RKO (cell line): ENCODE measurements at regions not wholly inside any gene's neighbourhood (a gene's known extent, or its start where the extent isn't known, plus 50 kb on each side); places are given as distances from the start of the nearest gene placed in this dataset.
"Not testable (repeated sequence)": the region's sequence is repeated elsewhere in the genome, so short reads cannot be mapped to it uniquely, and the experiment has no call there.

Experiments
- DNase-seq: peaks from one replicate; pipeline ENCODE4 v3.0.0-alpha.2; 2016; ENCODE audit warnings: low spot score

DNA sequence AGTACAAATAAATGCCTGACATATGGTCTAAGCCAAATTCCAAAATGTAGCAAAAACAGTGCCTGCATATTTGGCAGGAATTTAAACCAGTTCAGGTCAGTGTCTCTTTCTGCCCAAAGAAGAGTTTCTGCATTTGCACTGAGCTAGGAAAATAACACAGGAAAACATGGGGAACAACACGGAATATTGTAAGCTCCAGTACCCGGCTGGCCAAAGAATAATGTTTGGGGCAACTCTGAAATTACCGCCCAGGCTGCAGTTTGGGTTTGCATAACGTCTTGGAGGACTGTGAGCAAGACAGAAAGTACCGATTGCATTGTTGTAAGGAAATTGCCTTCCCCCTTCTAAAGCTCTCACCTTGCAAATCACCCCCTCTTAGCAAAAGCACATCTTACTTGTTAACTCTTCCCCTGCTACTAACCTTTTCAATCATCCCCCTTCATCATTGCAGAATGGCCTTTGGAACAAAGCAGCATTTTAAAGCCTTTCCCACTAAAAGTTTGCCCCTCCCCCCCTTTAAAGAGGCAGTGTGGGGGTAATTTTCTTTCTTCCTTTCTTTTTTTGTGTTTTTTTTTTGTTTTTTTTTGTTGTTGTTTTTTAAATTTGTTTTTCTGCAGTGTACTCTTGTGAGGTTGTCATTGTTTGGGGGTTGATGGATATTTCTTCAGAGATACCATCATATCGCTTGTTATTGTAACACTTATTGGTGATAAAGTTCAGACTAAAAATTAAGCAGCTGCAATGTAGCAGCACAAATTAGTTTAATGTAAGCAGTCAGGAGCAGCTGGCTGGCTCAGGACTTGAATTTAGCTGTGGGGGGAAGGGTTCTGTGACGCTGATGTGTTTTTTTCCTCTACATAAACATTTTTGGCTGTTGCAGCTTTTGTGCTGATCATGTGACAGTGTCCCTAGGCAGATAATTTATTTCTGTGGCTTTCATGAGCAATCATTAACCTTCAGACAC is 100.0 kb upstream of the CITED2 start:
- DNase-seq: no peak

DNA sequence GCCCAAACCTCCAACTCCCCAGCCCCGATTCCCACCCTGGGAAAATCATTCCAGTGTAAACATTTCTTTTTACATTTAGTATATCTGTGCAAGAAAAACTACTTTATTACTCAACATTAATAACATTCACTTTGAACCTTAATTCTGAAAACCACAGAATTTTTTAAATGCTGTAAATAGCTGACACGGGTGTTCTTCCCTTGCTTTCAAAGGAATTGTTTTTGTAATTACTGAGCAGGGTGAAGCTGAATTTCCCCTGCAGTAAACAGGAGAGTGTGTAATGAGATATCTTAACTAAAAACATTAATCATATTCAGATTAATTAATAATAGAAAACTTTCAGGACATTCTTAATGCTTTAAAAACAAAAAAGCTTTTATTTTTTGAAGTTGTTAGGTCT is 99.3 kb upstream of the CITED2 start:
- no peak for DNase-seq

DNA sequence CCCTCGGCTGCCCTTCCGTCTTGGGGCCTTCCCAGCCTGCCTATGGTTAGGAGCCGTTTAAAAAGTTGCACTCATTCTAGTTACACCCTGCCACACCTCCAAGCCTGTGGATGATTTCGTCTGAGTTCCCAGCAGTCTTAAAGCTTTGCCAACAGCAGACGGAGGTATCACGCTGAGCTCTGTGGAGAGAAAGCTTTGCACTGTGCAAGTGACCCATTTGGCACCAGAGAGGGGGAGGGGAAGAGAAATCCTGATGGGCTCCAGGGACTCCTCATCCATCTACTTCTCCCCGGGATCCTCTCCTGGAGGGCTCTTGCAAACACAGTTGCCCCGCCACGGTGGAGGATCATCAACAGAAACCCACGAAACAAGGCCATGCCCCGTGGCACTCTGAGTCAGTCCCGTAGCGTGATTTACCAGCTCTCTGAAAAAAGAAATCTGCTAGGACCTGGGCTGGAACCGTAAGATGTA is 98.8 kb upstream of the CITED2 start:
- DNase-seq: no peak

DNA sequence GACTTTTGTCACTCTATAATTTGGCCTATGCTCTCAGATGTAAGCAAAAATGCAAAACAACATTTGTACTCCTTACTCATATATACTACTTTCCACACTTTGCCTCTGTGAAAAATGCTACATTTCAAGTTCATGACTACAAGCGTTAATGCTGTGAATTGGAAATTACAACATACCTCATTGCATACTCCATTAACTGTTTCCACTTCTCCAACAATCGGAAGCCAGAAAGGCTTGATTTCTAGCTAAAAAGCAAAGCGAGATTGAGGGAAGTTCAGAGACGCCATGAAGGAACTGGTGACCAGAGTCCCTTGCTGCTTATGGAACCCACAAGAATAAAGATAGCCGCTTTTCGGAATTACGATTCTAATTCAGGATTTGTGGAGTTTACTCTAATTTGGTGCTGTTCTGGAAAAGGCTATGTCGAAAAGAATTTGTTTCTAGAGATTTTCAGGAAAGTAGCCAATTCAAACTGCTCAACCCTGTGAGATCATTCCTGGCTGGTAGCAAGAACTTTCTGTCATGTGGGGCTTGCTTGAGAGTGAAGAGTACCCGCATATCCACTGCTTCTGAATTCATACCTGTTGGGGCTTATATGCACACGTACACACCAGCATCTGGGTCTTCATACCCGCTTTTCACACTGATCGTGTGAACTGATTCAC is 98.0 kb upstream of the CITED2 start:
- no peak for DNase-seq

DNA sequence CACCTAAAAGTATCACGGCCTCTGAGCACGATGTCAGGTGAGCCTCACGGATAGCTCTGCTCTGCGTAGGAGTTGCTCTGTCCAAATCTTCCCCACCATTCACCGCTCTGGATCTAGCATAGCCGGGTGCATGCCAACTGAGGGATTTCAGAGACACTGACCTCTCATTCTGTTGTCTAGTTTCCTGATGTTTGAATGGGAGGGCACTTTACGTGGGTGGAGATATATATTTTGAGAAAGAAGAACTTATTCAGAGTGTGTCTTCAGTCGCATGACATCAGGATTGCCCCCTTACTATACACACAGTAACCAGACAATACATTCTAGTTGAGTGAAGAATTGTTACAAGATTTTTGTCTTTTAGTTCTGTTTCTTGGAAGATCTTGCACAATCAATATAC is 96.5 kb upstream of the CITED2 start:
- DNase-seq: no peak

DNA sequence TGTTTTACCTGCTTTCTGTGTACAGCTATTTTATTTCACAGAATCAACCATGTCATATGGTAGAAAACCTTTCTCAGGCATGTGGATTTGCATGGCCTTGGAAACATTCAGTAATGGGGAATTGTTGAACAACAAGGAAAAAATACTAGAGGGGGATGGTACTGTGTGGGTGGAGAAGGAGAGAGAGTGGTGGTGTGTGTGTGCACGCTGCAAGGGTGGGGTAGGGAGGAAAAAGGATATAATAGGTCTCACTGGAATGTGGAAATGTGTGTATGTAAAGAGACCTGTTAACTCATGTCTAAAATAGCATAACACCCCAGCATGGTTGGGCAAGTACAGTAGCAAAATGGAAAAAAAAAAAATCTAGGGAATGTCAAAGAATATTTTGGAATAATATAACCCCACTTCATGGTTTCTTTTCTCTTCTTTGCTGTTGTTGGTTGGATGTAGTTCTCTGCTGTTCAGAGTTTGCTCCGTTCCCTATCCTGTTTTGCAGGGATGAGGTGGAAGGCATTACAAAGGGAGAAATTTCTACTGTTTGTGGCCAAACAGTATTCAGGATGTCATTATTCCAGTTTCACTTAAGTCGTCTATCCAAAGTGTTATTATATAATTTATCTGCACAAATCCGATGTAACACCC is 93.9 kb upstream of the CITED2 start:
- DNase-seq: no peak

DNA sequence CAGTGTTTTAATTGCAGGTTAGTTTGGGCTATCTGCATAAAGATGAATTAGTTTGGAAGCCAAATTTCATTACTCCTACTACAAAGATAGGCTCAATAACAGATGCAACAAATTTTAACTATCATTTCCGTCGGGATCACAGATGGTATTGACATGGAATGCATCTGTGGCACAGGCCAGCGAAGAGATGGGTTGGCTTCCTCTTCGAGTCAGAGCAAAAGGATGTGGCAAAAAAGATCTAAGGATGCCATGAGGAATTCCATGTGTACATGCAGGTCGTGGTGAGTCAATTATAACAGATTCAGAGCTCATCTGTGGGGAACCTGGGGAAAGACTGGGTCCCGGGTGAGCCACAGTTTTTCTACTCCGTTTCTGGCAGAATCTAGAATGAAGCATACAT is 83.0 kb upstream of the CITED2 start:
- no peak for DNase-seq

DNA sequence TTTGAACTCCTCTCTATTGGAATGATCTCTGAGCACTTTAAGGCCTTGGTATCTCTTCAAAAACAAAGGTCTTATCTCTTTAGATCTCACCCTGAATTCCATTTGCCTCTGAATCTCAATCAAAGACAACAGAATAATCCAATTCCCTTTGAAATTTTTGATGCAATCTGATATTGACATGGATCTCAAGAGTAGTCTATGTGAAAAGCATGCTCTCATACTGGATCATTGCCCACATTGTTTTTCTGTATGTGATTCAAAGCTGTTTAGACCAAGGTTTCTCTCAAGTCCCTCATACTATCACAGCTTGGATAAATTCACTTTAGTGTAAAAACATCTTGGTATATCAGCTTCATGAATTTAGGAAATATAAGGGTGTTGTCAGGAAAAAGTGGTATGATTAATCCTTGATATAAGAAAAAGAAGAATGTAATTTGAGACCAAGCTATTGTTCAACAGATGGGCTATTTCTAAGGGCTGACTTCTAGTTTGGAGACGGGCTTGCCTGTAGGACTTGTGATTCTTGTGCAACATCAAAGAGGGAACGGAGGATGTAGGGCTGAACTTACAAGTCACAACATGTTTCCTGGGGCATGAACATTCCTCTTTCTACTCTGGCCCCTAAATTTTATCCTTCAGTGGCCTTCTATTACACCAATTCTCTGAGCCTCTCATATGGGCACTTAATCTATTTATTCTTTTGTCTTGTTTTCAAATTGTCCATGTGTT is 77.9 kb upstream of the CITED2 start:
- no peak for DNase-seq

DNA sequence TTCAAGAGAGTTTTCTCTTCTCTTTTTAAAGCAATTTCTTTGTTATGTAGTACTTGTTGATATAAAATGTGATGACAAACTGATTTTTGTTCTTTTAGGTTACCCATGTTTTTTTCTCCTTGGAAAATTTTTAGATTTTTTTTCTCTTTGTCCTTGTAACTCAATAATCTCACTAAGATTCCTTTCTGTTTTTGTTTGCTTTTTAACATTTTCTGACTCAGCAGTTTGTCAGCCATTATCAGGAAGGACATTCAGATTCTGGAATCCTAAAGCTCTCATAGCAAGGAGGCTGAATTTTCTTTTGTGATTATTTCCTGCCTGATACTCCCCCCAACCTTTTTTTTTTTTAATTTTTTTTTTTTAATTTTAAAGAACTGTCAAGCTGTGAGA is 75.2 kb upstream of the CITED2 start:
- no peak for DNase-seq

DNA sequence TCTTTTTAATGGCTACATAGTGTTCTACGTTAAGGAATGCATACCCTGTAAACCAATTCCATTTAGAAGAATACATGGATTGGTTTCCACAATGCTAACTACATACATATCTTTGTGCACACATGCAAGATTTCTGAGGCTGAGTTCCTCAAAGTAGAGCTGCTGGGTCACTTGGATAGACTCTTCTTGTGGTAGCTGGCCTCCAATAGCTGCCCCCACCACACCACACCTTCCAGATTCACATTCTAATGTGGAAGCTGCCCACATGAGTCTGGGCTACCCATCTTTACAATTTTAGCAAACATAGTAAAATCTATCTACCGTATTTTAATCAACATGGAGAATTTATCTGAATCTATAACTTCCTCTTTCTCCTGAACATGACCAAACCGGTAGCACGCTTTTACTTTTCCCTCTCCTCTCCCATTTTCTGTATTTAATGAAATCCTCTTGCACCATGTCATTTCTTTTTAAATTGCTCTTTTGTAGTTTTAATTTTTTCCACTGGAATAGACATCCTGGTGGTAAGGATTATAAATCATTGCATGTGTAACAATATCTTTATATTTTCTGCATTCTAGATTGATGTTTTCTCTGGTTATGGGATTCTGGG is 74.7 kb upstream of the CITED2 start:
- DNase-seq: no peak

DNA sequence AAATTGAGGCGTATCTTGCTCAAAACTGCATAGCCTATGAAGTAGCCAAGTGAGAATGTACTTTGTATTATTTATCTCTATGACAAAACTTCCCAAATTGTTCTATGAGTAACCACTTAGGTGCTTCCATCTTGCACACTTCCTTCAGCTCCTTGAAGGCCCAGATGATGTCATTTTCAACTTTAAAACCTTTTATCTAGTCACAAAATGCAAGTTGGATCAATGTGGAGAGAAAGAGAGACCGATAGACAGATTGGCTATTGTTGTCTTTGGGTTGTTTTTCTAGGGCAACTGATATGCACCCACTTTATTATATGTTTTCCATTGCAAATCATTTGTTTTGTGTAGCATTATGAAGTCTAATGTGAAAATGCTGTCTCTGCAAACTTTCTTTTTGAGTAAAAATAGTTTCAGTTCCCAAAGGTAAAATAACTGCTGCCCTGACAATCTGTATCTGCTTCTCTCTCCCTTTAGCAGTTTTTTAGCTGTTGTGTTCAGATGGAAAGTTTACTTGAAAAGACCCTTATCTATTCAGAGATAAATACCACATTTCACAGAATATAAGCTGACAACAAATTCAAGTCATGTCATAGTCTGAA is 73.7 kb upstream of the CITED2 start:
- DNase-seq: no peak

DNA sequence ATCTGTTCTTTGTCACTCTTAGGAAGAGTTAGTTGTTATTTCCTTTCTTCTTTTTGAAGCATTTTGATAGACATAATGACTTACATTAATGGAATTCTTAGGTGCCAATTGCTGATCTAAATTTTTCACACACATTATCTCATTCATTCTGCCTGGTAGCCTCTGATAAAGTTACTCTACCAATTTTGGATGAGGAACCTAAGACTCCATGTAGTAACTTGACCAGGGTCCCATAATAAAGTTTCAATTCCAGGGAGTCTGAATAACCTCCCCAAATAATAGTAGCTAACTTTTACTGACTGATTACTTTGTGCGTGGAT is 73.2 kb upstream of the CITED2 start:
- no peak for DNase-seq

DNA sequence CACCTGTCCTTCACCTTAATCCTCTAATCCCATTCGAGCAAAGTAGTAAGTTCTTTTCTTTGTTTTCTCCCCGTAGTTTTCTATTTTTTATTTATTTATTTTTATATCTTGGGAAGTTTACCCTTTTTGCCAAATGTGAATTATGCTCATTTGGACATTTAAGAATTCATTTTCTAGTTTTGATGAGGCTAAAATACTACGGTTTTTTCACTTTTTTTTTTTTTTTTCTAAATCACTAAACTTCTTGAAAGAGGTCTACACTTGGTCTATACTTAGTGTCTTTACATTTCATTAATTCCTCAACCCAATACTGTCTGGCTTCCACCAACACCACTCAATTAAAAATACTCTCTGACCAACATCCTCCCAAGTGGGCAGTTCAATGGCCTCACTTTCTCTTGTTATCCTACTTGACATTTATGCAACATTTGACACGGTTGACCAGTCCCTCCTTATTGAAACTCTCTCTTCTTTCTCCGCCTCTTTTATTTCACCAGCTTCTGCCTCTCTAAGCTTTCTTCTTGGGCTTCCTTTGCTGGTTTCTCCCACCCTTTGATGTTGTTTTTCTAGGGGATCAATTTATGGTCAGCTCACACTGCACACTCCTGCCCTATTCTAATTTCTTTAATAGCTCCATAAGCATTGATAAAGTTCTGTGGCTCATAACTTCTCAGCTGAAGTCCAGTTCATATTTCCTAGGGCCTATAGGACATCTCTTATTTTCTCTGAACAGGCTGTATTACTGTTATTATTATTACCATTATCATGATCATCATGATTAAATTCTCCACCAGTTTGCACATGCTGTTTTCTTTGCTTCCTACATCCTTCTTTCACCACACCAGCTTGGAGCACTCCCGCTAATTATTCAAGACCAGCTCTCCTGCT is 72.6 kb upstream of the CITED2 start:
- no peak for DNase-seq

DNA sequence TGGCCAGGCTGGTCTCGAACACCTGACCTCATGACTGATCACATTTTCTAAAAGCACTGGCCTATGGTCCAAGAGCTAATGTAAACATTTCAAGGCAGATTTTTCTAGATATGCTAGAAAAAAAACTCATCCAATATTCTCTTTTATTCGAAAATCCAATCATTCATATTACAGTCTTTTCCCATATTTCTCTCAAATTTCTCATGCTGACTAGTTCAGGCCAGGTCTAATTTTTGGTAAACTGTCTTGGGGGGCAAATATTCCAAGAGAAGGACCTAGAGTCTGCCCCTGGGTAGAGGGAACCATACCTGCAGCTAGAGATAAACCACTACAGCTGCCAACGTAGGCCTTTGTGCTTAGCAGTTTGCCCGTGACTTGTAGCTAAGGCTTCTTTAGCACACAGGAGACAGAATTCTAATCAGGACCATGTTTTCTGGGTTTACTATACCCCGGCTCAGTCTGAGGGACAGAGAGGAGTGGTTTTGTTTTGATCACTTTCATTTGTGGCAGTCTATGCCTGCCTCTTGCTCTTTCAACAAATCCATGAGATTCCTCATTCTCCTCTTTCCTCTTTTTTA is 71.8 kb upstream of the CITED2 start:
- DNase-seq: no peak

DNA sequence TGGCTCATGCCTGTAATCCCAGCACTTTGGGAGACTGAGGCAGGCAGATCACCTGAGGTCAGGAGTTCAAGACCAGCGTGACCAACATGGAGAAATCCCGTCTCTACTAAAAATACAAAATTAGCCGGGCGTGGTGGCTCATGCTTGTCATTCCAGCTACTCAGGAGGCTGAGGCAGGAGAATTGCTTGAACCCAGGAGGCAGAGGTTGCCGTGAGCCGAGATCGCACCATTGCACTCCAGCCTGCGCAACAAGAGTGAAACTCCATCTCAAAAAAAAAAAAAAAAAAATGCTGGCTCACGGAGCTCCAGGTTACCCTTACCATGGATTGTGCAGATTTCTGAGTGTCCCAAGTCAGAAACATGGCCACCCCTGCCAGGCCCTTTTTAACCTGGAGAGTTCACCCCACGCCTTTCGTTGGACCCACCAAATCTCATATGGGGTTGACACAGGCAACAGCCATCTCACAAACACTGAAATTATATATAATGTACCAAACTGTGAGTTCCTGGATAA is 69.9 kb upstream of the CITED2 start:
- not testable (repeated sequence) for DNase-seq

DNA sequence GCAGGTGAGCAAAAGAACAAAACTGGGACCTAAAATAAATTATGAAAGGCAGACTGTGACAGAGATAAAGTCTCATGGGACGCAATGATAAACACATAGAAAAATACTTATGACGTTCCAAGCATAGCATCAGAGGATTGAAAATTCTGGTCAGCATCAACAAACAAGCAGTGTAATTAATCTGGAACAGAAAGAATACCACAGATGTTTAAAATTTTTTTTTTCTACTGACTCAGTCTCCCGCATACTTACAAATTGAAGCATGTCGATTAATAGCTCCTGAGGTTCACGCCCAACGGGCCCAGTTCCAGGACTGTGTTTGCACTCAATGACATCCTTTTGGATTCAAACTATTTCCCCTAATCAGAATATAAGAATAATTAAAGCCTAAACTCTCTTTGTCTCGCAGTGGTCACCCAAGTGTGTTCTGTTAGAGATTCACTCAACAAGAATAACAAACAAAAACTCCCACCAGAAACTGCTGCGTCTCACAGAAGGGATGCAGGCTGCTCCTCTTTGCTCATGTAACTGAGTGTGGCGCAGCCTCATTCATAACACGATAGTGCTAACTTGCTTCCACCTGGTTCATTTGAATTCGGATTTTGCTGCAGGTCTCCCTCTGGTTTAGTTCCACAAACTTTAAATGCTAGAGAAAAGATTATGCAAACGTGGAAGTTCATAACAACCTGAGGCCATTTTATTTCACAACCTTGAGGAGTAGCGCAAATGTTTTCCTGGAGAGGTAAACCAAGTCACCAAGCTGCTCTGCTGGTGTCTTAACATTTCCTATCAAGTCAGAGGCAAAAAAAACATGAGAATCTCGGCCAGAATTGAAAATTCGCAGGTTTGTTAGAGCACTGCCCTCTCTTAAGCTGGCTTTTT is 69.0 kb upstream of the CITED2 start:
- no peak for DNase-seq

DNA sequence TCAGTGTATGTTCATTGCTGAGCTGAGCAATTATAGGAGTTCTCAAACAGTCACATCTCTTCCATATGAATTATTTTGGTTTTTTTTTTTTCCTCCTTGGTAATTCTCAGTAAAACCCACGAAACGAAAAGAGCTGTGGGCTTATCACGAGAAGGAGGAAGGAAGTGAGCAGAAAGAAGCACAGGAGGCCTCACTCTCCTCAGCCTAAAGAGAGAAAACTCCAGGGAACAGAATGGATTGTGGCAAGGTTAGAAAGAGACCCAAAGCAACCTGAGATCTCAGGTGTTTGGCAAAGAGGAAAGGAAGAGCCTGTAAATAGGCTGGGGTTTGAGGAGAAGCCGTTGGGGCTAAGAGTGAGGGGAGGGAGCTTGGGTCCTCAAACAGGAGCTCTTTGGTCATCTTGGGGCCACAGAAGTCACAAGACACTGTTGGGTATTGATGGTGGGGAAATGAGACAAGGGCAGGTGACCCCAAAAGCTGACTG is 67.8 kb upstream of the CITED2 start:
- DNase-seq: no peak

DNA sequence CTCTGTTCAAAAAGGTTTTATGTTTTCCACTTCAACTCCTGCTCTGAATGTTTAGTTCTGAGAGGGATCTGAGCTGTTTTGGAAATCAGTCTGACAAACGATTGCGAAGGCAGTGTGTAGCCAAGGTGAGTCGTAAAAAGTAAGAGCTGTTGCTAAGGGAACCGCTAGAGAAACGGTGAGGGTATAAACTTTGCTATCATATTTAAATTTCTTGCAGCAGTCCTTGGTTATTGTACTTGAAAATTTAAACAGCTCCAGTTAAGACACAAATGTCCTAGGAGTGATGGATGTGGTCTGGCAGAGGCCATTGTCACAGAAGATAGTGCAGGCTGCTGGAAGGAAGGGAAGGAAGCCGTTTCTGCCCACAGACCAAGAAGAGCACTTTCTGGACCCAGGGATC is 64.9 kb upstream of the CITED2 start:
- DNase-seq: peak; percentile 28

DNA sequence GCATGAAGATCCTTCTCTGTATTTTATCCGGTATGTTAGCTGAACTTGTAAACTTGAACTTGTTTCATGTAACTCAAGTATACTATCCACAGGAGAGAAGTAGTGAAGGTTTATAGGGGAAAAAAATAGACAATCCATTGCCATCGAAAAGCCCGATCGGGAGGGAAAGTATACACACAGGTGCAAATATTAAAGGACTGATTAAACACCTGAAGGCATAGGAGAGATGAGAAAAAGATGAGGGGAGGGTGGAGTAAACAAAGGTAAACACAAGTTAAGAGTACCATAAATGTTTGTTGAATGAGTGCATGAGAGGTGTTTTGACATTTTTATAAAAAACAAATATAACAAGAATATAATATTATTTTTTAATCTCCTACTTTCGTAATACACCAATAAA is 64.3 kb upstream of the CITED2 start:
- no peak for DNase-seq
